Stomach (tissue), 8 donors: ENCODE measurements at regions not wholly inside any gene's neighbourhood (a gene's known extent, or its start where the extent isn't known, plus 50 kb on each side); places are given as distances from the start of the nearest gene placed in this dataset.

Experiments
- DNase-seq, 2 donors: peaks; one replicate each; pipeline versions ENCODE4 v3.0.0 to v3.0.0-alpha.2; 2013 to 2019
- H3K27ac ChIP-seq, 5 donors: fragments of 200-600 bp in 4 of 5; sonication (generic) in 4 of 5; one replicate each; pipeline ENCODE4 v1.5.1; 2013 to 2019; ENCODE audit warnings: mild to moderate bottlenecking in 1 of 5, moderate library complexity in 1 of 5
- H3K27me3 ChIP-seq, 3 donors: fragments of 200-600 bp; sonication (generic); one replicate each; pipeline ENCODE4 v1.5.1; 2017 to 2019; ENCODE audit warnings: mixed run types in 1 of 3
- H3K36me3 ChIP-seq, 4 donors: fragments of 200-600 bp; sonication (generic); 1 replicate in 3 of 4; 2 replicates in 1 of 4; pipeline ENCODE4 v1.5.1; 2016 to 2019
- H3K4me1 ChIP-seq, 4 donors: fragments of 200-600 bp; sonication (generic); one replicate each; pipeline ENCODE4 v1.5.1; 2016 to 2019
- H3K4me3 ChIP-seq, 4 donors: fragments of 200-600 bp; sonication (generic) in 3 of 4; one replicate each; pipeline ENCODE4 v1.5.1; 2016 to 2019; ENCODE audit warnings: mild to moderate bottlenecking in 1 of 4
- H3K9me3 ChIP-seq, 4 donors: fragments of 200-600 bp; sonication (generic); one replicate each; pipeline ENCODE4 v1.5.1; 2016 to 2019
- EP300 ChIP-seq: sonication (generic); formaldehyde crosslinking; IDR thresholded peaks from one replicate; pipeline ENCODE4 v1.6.1; 2017; ENCODE audit warnings: antibody characterized with exemption
- POLR2A ChIP-seq, 4 donors: fragments of 450-650 bp; IDR thresholded peaks; one replicate each; pipeline ENCODE4 v1.6.1; 2016; ENCODE audit warnings: antibody characterized with exemption in 4 of 4, control low read depth in 2 of 4, mild to moderate bottlenecking in 1 of 4, moderate library complexity in 1 of 4
- POLR2AphosphoS5 ChIP-seq, 3 donors: sonication (generic); formaldehyde crosslinking; IDR thresholded peaks; one replicate each; pipeline ENCODE4 v1.6.1; 2016; ENCODE audit warnings: antibody characterized with exemption in 3 of 3
- WGBS, 5 donors: extraction: QIAGEN DNeasy Blood & Tissue Kit in 3 of 5; methylation state at CpG; one replicate each; pipeline versions ENCODE4 v1.1.5 to v1.1.7; 2013 to 2018; 5-methylcytosine and 5-hydroxymethylcytosine counted together
- intact Hi-C: fragments of 100-400 bp; cut with DNase I; formaldehyde crosslinking; loops from one replicate; pipeline ENCODE4 v1.15.1; 2023; ENCODE audit warnings: low total_unique reads
- TF ChIP-seq, protein P1 (sequence below), 7 experiments: fragments of 450-650 bp in 4 of 7; fragments of 200-600 bp in 3 of 7; sonication (generic) in 3 of 7; IDR thresholded peaks; one replicate each; pipeline ENCODE4 v1.5.1; 2016 to 2019; ENCODE audit warnings: antibody characterized with exemption in 7 of 7, control low read depth in 2 of 7, mild to moderate bottlenecking in 1 of 7
- donor health status: healthy with polysubstance abuse.
- donor health status: Bipolar disorder and iron deficiency.
- donor health status: healthy.

- 32 to 53% (median 40%) methylated on average over 2 of the region's 2 CpGs for WGBS, 5 donors
- no peak for DNase-seq
- Histone ChIP-seq H3K4me3 (no peak overlapping the region), H3K27me3 (no peaks in the 10 kb centered on the region), H3K4me1 (no peaks in the 10 kb centered on the region), H3K9me3 (peaks cover 0 to 8% (median 6%) of the 10 kb centered on the region in 4 donors), H3K36me3 (no peaks in the 10 kb centered on the region), H3K27ac (no peak overlapping the region)
- intact Hi-C loops, result no loop called here
- no peak for TF ChIP-seq EP300
- TF ChIP-seq POLR2AphosphoS5 (IDR thresholded peaks at IDR 0.05), result peak in 1 of 3 donors; percentile 8
These were observed 860.9 kb upstream of the CNTNAP5 start for GRCh38 chr2:123164216-123164615.

GRCh38 chr2:123165616-123166015, 859.5 kb upstream of the CNTNAP5 start:
- Histone ChIP-seq H3K4me3 (no peak overlapping the region), H3K9me3 (peaks cover 0 to 8% (median 6%) of the 10 kb centered on the region in 4 donors), H3K36me3 (no peaks in the 10 kb centered on the region), H3K27ac (no peak overlapping the region), H3K4me1 (no peaks in the 10 kb centered on the region), H3K27me3 (no peaks in the 10 kb centered on the region)
- no peak for DNase-seq
- TF ChIP-seq POLR2A (IDR thresholded peaks at IDR 0.05), result no peak
- no peak for TF ChIP-seq EP300
- TF ChIP-seq, protein P1, sequence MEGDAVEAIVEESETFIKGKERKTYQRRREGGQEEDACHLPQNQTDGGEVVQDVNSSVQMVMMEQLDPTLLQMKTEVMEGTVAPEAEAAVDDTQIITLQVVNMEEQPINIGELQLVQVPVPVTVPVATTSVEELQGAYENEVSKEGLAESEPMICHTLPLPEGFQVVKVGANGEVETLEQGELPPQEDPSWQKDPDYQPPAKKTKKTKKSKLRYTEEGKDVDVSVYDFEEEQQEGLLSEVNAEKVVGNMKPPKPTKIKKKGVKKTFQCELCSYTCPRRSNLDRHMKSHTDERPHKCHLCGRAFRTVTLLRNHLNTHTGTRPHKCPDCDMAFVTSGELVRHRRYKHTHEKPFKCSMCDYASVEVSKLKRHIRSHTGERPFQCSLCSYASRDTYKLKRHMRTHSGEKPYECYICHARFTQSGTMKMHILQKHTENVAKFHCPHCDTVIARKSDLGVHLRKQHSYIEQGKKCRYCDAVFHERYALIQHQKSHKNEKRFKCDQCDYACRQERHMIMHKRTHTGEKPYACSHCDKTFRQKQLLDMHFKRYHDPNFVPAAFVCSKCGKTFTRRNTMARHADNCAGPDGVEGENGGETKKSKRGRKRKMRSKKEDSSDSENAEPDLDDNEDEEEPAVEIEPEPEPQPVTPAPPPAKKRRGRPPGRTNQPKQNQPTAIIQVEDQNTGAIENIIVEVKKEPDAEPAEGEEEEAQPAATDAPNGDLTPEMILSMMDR (IDR thresholded peaks at IDR 0.05), result no peak
- intact Hi-C loops, result no loop called here
- 65 to 86% (median 79%) methylated on average over 6 to 7 of the region's 7 CpGs for WGBS, 5 donors

GRCh38 chr2:123179526-123179925, 845.6 kb upstream of the CNTNAP5 start:
- Histone ChIP-seq H3K4me3 (no peak overlapping the region), H3K36me3 (no peaks in the 10 kb centered on the region), H3K9me3 (peaks cover 0 to 21% (median 8%) of the 10 kb centered on the region in 4 donors), H3K27ac (no peak overlapping the region), H3K4me1 (no peaks in the 10 kb centered on the region), H3K27me3 (no peaks in the 10 kb centered on the region)
- DNase-seq, result no peak
- intact Hi-C loops, result no loop called here
- WGBS, 5 donors, result 59 to 72% (median 71%) methylated on average over 3 of the region's 3 CpGs
- TF ChIP-seq, protein P1 (IDR thresholded peaks at IDR 0.05), result no peak
- TF ChIP-seq POLR2AphosphoS5 (IDR thresholded peaks at IDR 0.05) (no peak), EP300 (no peak), POLR2A (IDR thresholded peaks at IDR 0.05) (no peak)

DNA sequence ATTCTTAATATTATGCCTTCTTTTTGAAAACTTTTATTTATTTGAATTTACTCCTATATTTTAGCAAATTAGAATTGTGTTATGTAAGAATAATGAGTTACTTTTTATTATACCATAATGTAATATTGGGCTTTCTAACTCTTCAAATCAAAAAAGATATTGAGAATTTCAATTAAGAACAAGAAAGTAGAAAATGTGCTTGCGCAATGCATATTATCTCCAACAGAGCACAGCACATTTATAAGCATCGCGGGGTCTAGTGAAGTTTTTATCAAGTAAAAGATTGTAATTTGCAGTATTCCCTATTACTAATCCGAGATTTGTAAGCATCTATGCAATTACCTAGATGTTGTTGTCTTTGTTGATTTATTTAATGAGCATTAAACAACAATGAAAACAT, 829.1 kb upstream of the CNTNAP5 start:
- no peaks in the 10 kb centered on the region for H3K27me3 ChIP-seq
- H3K4me3 ChIP-seq, result no peak overlapping the region
- no peak overlapping the region for H3K27ac ChIP-seq
- intact Hi-C loops, result no loop called here
- TF ChIP-seq POLR2A (IDR thresholded peaks at IDR 0.05) (no peak), EP300 (no peak), POLR2AphosphoS5 (IDR thresholded peaks at IDR 0.05) (no peak)
- TF ChIP-seq, protein P1 (IDR thresholded peaks at IDR 0.05), result no peak
- DNase-seq, result no peak
- H3K4me1 ChIP-seq, result no peaks in the 10 kb centered on the region
- WGBS, 5 donors, result 81 to 88% (median 84%) methylated on average over 4 of the region's 4 CpGs
- peaks cover 0 to 4% (median 0%) of the 10 kb centered on the region in 4 donors for H3K9me3 ChIP-seq
- H3K36me3 ChIP-seq, result no peaks in the 10 kb centered on the region

DNA sequence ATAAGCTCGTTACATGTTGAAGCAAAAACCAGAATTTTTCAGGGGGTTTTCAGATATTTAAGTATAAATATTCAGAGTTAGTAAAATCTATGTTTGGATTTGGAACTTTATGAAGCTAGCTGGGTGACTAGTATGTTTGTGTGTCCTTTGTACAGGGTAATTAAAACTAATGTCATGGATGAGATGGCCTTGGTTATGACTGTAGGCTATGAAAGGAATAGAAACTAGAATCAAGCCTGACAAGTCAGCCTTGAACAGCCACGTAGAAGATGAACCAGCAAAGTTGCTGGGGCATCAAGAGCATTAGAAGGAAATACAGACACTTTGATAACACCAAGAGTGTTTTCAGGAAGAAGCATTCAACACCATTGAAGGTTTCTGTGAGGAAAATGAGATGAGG, 825.1 kb upstream of the CNTNAP5 start:
- Histone ChIP-seq H3K9me3 (peaks cover 0 to 12% (median 0%) of the 10 kb centered on the region in 4 donors), H3K4me1 (no peaks in the 10 kb centered on the region), H3K4me3 (no peak overlapping the region), H3K36me3 (no peaks in the 10 kb centered on the region), H3K27ac (no peak overlapping the region), H3K27me3 (no peaks in the 10 kb centered on the region)
- intact Hi-C loops, result no loop called here
- no peak for DNase-seq
- TF ChIP-seq POLR2A (IDR thresholded peaks at IDR 0.05) (no peak), EP300 (no peak), POLR2AphosphoS5 (IDR thresholded peaks at IDR 0.05) (no peak)
- TF ChIP-seq, protein P1 (IDR thresholded peaks at IDR 0.05), result no peak
- WGBS, 5 donors, result 67 to 84% (median 74%) methylated on average over 2 of the region's 2 CpGs
